Stomach (tissue), 8 donors: ENCODE measurements at regions not wholly inside any gene's neighbourhood (a gene's known extent, or its start where the extent isn't known, plus 50 kb on each side); places are given as distances from the start of the nearest gene placed in this dataset.

ENCODE experiments used
- DNase-seq, 2 donors: peaks; one replicate each; pipeline versions ENCODE4 v3.0.0 to v3.0.0-alpha.2; 2013 to 2019
- H3K27ac ChIP-seq, 5 donors: fragments of 200-600 bp in 4 of 5; sonication (generic) in 4 of 5; one replicate each; pipeline ENCODE4 v1.5.1; 2013 to 2019; ENCODE audit warnings: mild to moderate bottlenecking in 1 of 5, moderate library complexity in 1 of 5
- H3K27me3 ChIP-seq, 3 donors: fragments of 200-600 bp; sonication (generic); one replicate each; pipeline ENCODE4 v1.5.1; 2017 to 2019; ENCODE audit warnings: mixed run types in 1 of 3
- H3K36me3 ChIP-seq, 4 donors: fragments of 200-600 bp; sonication (generic); 1 replicate in 3 of 4; 2 replicates in 1 of 4; pipeline ENCODE4 v1.5.1; 2016 to 2019
- H3K4me1 ChIP-seq, 4 donors: fragments of 200-600 bp; sonication (generic); one replicate each; pipeline ENCODE4 v1.5.1; 2016 to 2019
- H3K4me3 ChIP-seq, 4 donors: fragments of 200-600 bp; sonication (generic) in 3 of 4; one replicate each; pipeline ENCODE4 v1.5.1; 2016 to 2019; ENCODE audit warnings: mild to moderate bottlenecking in 1 of 4
- H3K9me3 ChIP-seq, 4 donors: fragments of 200-600 bp; sonication (generic); one replicate each; pipeline ENCODE4 v1.5.1; 2016 to 2019
- EP300 ChIP-seq: sonication (generic); formaldehyde crosslinking; IDR thresholded peaks from one replicate; pipeline ENCODE4 v1.6.1; 2017; ENCODE audit warnings: antibody characterized with exemption
- POLR2A ChIP-seq, 4 donors: fragments of 450-650 bp; IDR thresholded peaks; one replicate each; pipeline ENCODE4 v1.6.1; 2016; ENCODE audit warnings: antibody characterized with exemption in 4 of 4, control low read depth in 2 of 4, mild to moderate bottlenecking in 1 of 4, moderate library complexity in 1 of 4
- POLR2AphosphoS5 ChIP-seq, 3 donors: sonication (generic); formaldehyde crosslinking; IDR thresholded peaks; one replicate each; pipeline ENCODE4 v1.6.1; 2016; ENCODE audit warnings: antibody characterized with exemption in 3 of 3
- WGBS, 5 donors: extraction: QIAGEN DNeasy Blood & Tissue Kit in 3 of 5; methylation state at CpG; one replicate each; pipeline versions ENCODE4 v1.1.5 to v1.1.7; 2013 to 2018; 5-methylcytosine and 5-hydroxymethylcytosine counted together
- intact Hi-C: fragments of 100-400 bp; cut with DNase I; formaldehyde crosslinking; loops from one replicate; pipeline ENCODE4 v1.15.1; 2023; ENCODE audit warnings: low total_unique reads
- TF ChIP-seq, protein P1 (sequence below), 7 experiments: fragments of 450-650 bp in 4 of 7; fragments of 200-600 bp in 3 of 7; sonication (generic) in 3 of 7; IDR thresholded peaks; one replicate each; pipeline ENCODE4 v1.5.1; 2016 to 2019; ENCODE audit warnings: antibody characterized with exemption in 7 of 7, control low read depth in 2 of 7, mild to moderate bottlenecking in 1 of 7
- donor health status: healthy with polysubstance abuse.
- donor health status: Bipolar disorder and iron deficiency.
- donor health status: healthy.

DNA sequence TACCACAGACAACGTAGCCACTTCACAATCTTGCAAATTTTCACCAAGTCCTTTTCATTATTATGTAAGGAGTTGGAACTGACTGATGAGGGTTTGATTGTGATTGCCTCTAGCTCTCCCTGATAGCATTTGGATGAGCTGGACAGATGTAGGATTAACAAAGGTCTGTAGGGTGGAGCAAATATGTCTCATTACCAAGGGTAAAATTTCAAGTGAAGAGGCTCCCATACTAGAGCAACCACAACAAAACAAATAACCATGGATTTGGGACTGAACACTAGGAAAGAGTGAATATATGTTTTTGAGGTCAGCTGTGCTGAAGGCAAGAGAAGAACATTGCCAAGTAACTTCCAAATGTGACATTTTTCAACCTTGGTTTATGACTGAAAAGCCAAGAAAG lies 281.7 kb downstream of the NEBL start:
- H3K27me3 ChIP-seq: no peaks in the 10 kb centered on the region
- no peak for DNase-seq
- TF ChIP-seq EP300 (no peak), POLR2A (IDR thresholded peaks at IDR 0.05) (no peak), POLR2AphosphoS5 (IDR thresholded peaks at IDR 0.05) (no peak)
- TF ChIP-seq, protein P1, sequence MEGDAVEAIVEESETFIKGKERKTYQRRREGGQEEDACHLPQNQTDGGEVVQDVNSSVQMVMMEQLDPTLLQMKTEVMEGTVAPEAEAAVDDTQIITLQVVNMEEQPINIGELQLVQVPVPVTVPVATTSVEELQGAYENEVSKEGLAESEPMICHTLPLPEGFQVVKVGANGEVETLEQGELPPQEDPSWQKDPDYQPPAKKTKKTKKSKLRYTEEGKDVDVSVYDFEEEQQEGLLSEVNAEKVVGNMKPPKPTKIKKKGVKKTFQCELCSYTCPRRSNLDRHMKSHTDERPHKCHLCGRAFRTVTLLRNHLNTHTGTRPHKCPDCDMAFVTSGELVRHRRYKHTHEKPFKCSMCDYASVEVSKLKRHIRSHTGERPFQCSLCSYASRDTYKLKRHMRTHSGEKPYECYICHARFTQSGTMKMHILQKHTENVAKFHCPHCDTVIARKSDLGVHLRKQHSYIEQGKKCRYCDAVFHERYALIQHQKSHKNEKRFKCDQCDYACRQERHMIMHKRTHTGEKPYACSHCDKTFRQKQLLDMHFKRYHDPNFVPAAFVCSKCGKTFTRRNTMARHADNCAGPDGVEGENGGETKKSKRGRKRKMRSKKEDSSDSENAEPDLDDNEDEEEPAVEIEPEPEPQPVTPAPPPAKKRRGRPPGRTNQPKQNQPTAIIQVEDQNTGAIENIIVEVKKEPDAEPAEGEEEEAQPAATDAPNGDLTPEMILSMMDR (IDR thresholded peaks at IDR 0.05): no peak
- no peaks in the 10 kb centered on the region for H3K9me3 ChIP-seq
- H3K4me1 ChIP-seq: peaks cover 0 to 15% (median 8%) of the 10 kb centered on the region in 4 donors
- intact Hi-C loops: no loop called here
- WGBS, 5 donors: 59 to 87% (median 75%) methylated on average over 1 of the region's 1 CpG
- no peak overlapping the region for H3K4me3 ChIP-seq
- no peak overlapping the region for H3K27ac ChIP-seq
- no peaks in the 10 kb centered on the region for H3K36me3 ChIP-seq

GRCh38 chr10:20614911-20615310 lies 282.2 kb downstream of the NEBL start:
- H3K4me3 ChIP-seq: no peak overlapping the region
- DNase-seq: no peak
- H3K36me3 ChIP-seq: no peaks in the 10 kb centered on the region
- TF ChIP-seq POLR2AphosphoS5 (IDR thresholded peaks at IDR 0.05): no peak
- no peak for TF ChIP-seq EP300
- no peak for TF ChIP-seq POLR2A (IDR thresholded peaks at IDR 0.05)
- TF ChIP-seq, protein P1 (IDR thresholded peaks at IDR 0.05): no peak
- 41 to 70% (median 51%) methylated on average over 3 of the region's 3 CpGs for WGBS, 5 donors
- no peaks in the 10 kb centered on the region for H3K27me3 ChIP-seq
- no peak overlapping the region for H3K27ac ChIP-seq
- peaks cover 0 to 15% (median 8%) of the 10 kb centered on the region in 4 donors for H3K4me1 ChIP-seq
- intact Hi-C loops: no loop called here
- H3K9me3 ChIP-seq: no peaks in the 10 kb centered on the region

GRCh38 chr10:20608503-20608902 lies 288.6 kb downstream of the NEBL start:
- intact Hi-C loops: no loop called here
- no peak overlapping the region for H3K27ac ChIP-seq
- H3K4me1 ChIP-seq: no peaks in the 10 kb centered on the region
- DNase-seq: peak in 1 of 2 donors; percentile 41
- H3K27me3 ChIP-seq: no peaks in the 10 kb centered on the region
- H3K4me3 ChIP-seq: no peak overlapping the region
- no peaks in the 10 kb centered on the region for H3K36me3 ChIP-seq
- no peaks in the 10 kb centered on the region for H3K9me3 ChIP-seq
- TF ChIP-seq POLR2A (IDR thresholded peaks at IDR 0.05) (no peak), EP300 (no peak), POLR2AphosphoS5 (IDR thresholded peaks at IDR 0.05) (no peak)
- TF ChIP-seq, protein P1 (IDR thresholded peaks at IDR 0.05): no peak

DNA sequence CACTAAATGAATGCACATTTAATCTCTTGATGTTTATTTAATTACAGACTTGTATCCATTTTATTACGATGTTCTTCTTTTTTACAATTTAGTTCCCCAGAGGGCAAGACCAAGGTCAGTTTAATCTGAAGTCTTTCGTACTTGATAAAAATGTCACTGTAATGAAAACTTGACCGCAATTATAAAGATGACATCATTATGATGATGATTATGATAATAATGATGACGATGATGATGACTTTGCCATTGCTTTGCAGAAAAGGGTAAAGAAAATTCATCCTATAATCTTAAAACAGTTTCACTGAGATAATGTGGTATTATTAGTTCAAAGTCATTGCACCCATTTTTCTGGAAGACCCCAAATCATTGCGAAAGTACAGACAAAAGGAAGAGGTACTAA lies 290.1 kb downstream of the NEBL start:
- Histone ChIP-seq H3K27ac (no peak overlapping the region), H3K9me3 (no peaks in the 10 kb centered on the region), H3K4me3 (no peak overlapping the region), H3K27me3 (no peaks in the 10 kb centered on the region), H3K36me3 (no peaks in the 10 kb centered on the region), H3K4me1 (no peaks in the 10 kb centered on the region)
- intact Hi-C loops: no loop called here
- DNase-seq: no peak
- TF ChIP-seq POLR2A (IDR thresholded peaks at IDR 0.05): no peak
- TF ChIP-seq POLR2AphosphoS5 (IDR thresholded peaks at IDR 0.05): no peak
- TF ChIP-seq EP300: no peak
- TF ChIP-seq, protein P1 (IDR thresholded peaks at IDR 0.05): no peak
- 83 to 87% (median 85%) methylated on average over 5 of the region's 5 CpGs for WGBS, 5 donors
